Activated B cell treated with CpG ODN at 0.5 μM for 24 hours (primary cell): ENCODE measurements at regions not wholly inside any gene's neighbourhood (a gene's known extent, or its start where the extent isn't known, plus 50 kb on each side); places are given as distances from the start of the nearest gene placed in this dataset.
"Not testable (repeated sequence)": the region's sequence is repeated elsewhere in the genome, so short reads cannot be mapped to it uniquely, and the experiment has no call there.

ENCODE experiments used
- ATAC-seq: fragments of 200-7000 bp; cut with Tn5 transposase; one replicate; pipeline ENCODE4 v1.10.0; 2021; ENCODE audit warnings: low read depth, mild to moderate bottlenecking, moderate library complexity
- CTCF ChIA-PET: fragments of 350-600 bp; sonication (Branson Sonifier 250); formaldehyde crosslinking; loops from one replicate; lab custom pipeline; 2021; ENCODE audit warnings: antibody characterized with exemption; lab: Charles Lee
- POLR2A ChIA-PET: fragments of 350-600 bp; sonication (Branson Sonifier 250); formaldehyde crosslinking; loops from one replicate; lab custom pipeline; 2021; ENCODE audit warnings: antibody characterized with exemption; lab: Charles Lee
- DNase-seq: peaks from one replicate; pipeline ENCODE4 v3.0.0; 2022
- H3K27ac Mint-ChIP-seq: one replicate; pipeline ENCODE4 v1.8.0; 2020; ENCODE audit warnings: mixed read lengths
- H3K27me3 Mint-ChIP-seq: one replicate; pipeline ENCODE4 v1.8.0; 2021; ENCODE audit warnings: mixed read lengths
- H3K36me3 Mint-ChIP-seq: one replicate; pipeline ENCODE4 v1.8.0; 2021; ENCODE audit warnings: low read depth, mixed read lengths
- H3K4me1 Mint-ChIP-seq: one replicate; pipeline ENCODE4 v1.8.0; 2021; ENCODE audit warnings: mixed read lengths
- H3K4me3 Mint-ChIP-seq: one replicate; pipeline ENCODE4 v1.8.0; 2020; ENCODE audit warnings: mild to moderate bottlenecking, mixed read lengths
- H3K9me3 Mint-ChIP-seq: one replicate; pipeline ENCODE4 v1.8.0; 2020; ENCODE audit warnings: mixed read lengths
- intact Hi-C: fragments of 100-400 bp; cut with micrococcal nuclease; formaldehyde crosslinking; loops from one replicate; pipeline ENCODE4 v1.15.1; 2024
- TF ChIP-seq, protein P1 (sequence below): fragments of 200-600 bp; IDR thresholded peaks from one replicate; pipeline ENCODE4 v1.8.0; 2022; ENCODE audit warnings: antibody characterized with exemption, mild to moderate bottlenecking

DNA sequence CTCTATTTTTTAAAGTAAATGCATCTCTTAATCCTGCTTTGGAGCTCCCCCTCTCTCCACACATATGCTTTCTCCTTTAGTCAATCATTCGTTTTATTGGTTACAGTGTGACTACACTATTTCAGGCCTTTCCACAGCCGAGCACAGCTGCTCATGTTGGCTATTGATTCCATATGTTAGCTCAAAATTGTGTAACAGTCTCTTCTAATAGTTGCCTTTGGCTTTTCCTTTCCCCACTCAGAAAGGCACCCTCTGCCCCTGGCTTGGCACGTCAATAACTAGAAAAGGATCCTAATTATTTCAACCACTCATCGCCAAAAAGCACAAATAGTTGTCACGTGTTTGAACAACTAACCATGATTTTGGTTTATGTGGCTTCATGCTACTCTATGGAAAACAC lies 410.3 kb upstream of the SLC35B3 start:
- TF ChIP-seq, protein P1, sequence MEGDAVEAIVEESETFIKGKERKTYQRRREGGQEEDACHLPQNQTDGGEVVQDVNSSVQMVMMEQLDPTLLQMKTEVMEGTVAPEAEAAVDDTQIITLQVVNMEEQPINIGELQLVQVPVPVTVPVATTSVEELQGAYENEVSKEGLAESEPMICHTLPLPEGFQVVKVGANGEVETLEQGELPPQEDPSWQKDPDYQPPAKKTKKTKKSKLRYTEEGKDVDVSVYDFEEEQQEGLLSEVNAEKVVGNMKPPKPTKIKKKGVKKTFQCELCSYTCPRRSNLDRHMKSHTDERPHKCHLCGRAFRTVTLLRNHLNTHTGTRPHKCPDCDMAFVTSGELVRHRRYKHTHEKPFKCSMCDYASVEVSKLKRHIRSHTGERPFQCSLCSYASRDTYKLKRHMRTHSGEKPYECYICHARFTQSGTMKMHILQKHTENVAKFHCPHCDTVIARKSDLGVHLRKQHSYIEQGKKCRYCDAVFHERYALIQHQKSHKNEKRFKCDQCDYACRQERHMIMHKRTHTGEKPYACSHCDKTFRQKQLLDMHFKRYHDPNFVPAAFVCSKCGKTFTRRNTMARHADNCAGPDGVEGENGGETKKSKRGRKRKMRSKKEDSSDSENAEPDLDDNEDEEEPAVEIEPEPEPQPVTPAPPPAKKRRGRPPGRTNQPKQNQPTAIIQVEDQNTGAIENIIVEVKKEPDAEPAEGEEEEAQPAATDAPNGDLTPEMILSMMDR: no peak
- Mint-ChIP-seq H3K9me3 (no peaks in the 10 kb centered on the region), H3K4me1 (no peaks in the 10 kb centered on the region), H3K27me3 (no peaks in the 10 kb centered on the region), H3K4me3 (no peak overlapping the region), H3K27ac (no peak overlapping the region), H3K36me3 (no peaks in the 10 kb centered on the region)
- intact Hi-C loops: no loop called here
- no peak for DNase-seq
- POLR2A ChIA-PET: no interaction called here
- ATAC-seq: no peak
- CTCF ChIA-PET: no interaction called here

GRCh38 chr6:8844968-8845367 lies 409.6 kb upstream of the SLC35B3 start:
- no peak overlapping the region for H3K4me3 Mint-ChIP-seq

DNA sequence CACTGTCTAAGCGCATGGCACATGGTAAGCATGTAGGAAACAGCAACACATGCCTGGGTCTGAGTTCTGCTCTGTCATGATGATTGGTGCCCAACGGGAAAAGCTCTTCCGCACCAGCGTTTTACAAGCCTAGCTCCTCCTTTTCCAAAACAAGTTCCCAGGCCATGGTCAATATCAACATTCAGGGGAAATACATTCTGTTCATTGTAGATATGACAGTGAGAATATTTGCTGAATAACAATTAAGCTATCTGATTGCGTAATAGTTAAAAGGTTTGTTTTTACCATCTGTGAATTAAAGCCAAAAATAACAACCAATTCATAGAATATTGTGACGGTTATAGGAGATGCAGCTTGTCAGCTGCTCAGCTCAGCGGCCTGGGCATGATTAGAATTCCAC lies 404.3 kb upstream of the SLC35B3 start:
- TF ChIP-seq, protein P1: no peak
- ChIA-PET POLR2A (no interaction called here), CTCF (no interaction called here)

More at GRCh38 chr6:8844968-8845367, 409.6 kb upstream of the SLC35B3 start:
- Mint-ChIP-seq H3K36me3 (no peaks in the 10 kb centered on the region), H3K27me3 (no peaks in the 10 kb centered on the region), H3K27ac (no peak overlapping the region), H3K4me1 (no peaks in the 10 kb centered on the region), H3K9me3 (no peaks in the 10 kb centered on the region)
- ChIA-PET CTCF (no interaction called here), POLR2A (no interaction called here)
- ATAC-seq: no peak
- intact Hi-C loops: no loop called here
- TF ChIP-seq, protein P1: no peak
- DNase-seq: no peak

GRCh38 chr6:8837343-8837742 lies 402.0 kb upstream of the SLC35B3 start:
- Mint-ChIP-seq H3K27me3 (no peaks in the 10 kb centered on the region), H3K36me3 (no peaks in the 10 kb centered on the region), H3K9me3 (no peaks in the 10 kb centered on the region), H3K27ac (no peak overlapping the region), H3K4me3 (no peak overlapping the region), H3K4me1 (no peaks in the 10 kb centered on the region)
- ATAC-seq (no peak), DNase-seq (no peak)
- intact Hi-C loops: no loop called here
- ChIA-PET CTCF (no interaction called here), POLR2A (no interaction called here)
- TF ChIP-seq, protein P1: no peak

More for the DNA sequence above, 404.3 kb upstream of the SLC35B3 start:
- intact Hi-C loops: no loop called here
- Mint-ChIP-seq H3K9me3 (no peaks in the 10 kb centered on the region), H3K36me3 (no peaks in the 10 kb centered on the region), H3K27ac (no peak overlapping the region), H3K27me3 (no peaks in the 10 kb centered on the region), H3K4me1 (no peaks in the 10 kb centered on the region), H3K4me3 (no peak overlapping the region)
- ATAC-seq (no peak), DNase-seq (no peak)

- POLR2A ChIA-PET, H3K36me3 Mint-ChIP-seq, ATAC-seq, CTCF ChIA-PET, H3K27ac Mint-ChIP-seq, H3K27me3 Mint-ChIP-seq, intact Hi-C loops, H3K9me3 Mint-ChIP-seq, H3K4me3 Mint-ChIP-seq, H3K4me1 Mint-ChIP-seq, DNase-seq: not testable (repeated sequence)
Observed at GRCh38 chr6:8832695-8833094, 397.4 kb upstream of the SLC35B3 start.
